Tibial nerve (tissue), 4 donors: ENCODE measurements at regions not wholly inside any gene's neighbourhood (a gene's known extent, or its start where the extent isn't known, plus 50 kb on each side); places are given as distances from the start of the nearest gene placed in this dataset.

Experiments
- DNase-seq, 2 donors: peaks; one replicate each; pipeline ENCODE4 v3.0.0-alpha.2; 2019; ENCODE audit warnings: low spot score in 2 of 2
- H3K27ac ChIP-seq, 4 donors: fragments of 200-600 bp; sonication (generic) in 3 of 4; one replicate each; pipeline ENCODE4 v1.5.1; 2017 to 2019; ENCODE audit warnings: mild to moderate bottlenecking in 1 of 4
- H3K27me3 ChIP-seq, 2 donors: fragments of 200-600 bp; sonication (generic) in 1 of 2; one replicate each; pipeline versions ENCODE4 v1.5.1 to v1.6.0; 2017 to 2019
- H3K36me3 ChIP-seq, 3 donors: fragments of 200-600 bp; sonication (generic); one replicate each; pipeline ENCODE4 v1.5.1; 2018 to 2019
- H3K4me1 ChIP-seq, 4 donors: fragments of 200-600 bp; sonication (generic) in 3 of 4; one replicate each; pipeline ENCODE4 v1.5.1; 2017 to 2019
- H3K4me3 ChIP-seq, 4 donors: fragments of 200-600 bp; sonication (generic) in 3 of 4; one replicate each; pipeline ENCODE4 v1.5.1; 2017 to 2019; ENCODE audit warnings: mild to moderate bottlenecking in 1 of 4, moderate library complexity in 1 of 4
- H3K9me3 ChIP-seq, 4 donors: fragments of 200-600 bp; sonication (generic) in 3 of 4; one replicate each; pipeline ENCODE4 v1.5.1; 2017 to 2019
- CTCF ChIP-seq, 5 experiments: fragments of 200-600 bp in 3 of 5; fragments of 450-650 bp in 2 of 5; sonication (generic) in 3 of 5; IDR thresholded peaks; one replicate each; pipeline ENCODE4 v1.5.1; 2016 to 2019; ENCODE audit warnings: antibody characterized with exemption in 5 of 5, mild to moderate bottlenecking in 3 of 5, moderate library complexity in 2 of 5
- EP300 ChIP-seq, 2 donors: sonication (generic); formaldehyde crosslinking; IDR thresholded peaks; one replicate each; pipeline ENCODE4 v1.6.1; 2017; ENCODE audit warnings: antibody characterized with exemption in 2 of 2, mild to moderate bottlenecking in 1 of 2
- POLR2A ChIP-seq, 2 donors: fragments of 450-650 bp; IDR thresholded peaks; one replicate each; pipeline ENCODE4 v1.6.1; 2017; ENCODE audit warnings: antibody characterized with exemption in 2 of 2, mild to moderate bottlenecking in 2 of 2, moderate library complexity in 2 of 2
- WGBS, 2 donors: methylation state at CpG; one replicate each; pipeline ENCODE4 v1.1.5; 2018; 5-methylcytosine and 5-hydroxymethylcytosine counted together

- TF ChIP-seq CTCF (IDR thresholded peaks at IDR 0.05) (no peak), EP300 (IDR thresholded peaks at IDR 0.05) (no peak), POLR2A (IDR thresholded peaks at IDR 0.05) (no peak)
- no peak for DNase-seq
- 42 to 48% methylated on average over 7 of the region's 7 CpGs for WGBS, 2 donors
- Histone ChIP-seq H3K27ac (no peak overlapping the region), H3K4me1 (peaks cover 0 to 4% (median 0%) of the 10 kb centered on the region in 4 donors), H3K4me3 (no peak overlapping the region), H3K36me3 (no peaks in the 10 kb centered on the region), H3K9me3 (no peaks in the 10 kb centered on the region), H3K27me3 (no peaks in the 10 kb centered on the region)
Observed at GRCh38 chr17:14471052-14471451, 170.2 kb downstream of the HS3ST3B1 start.

GRCh38 chr17:14470417-14470816 lies 169.5 kb downstream of the HS3ST3B1 start:
- no peak overlapping the region for H3K4me3 ChIP-seq
- H3K27ac ChIP-seq: no peak overlapping the region
- H3K9me3 ChIP-seq: no peaks in the 10 kb centered on the region
- H3K4me1 ChIP-seq: peaks cover 0 to 4% (median 0%) of the 10 kb centered on the region in 4 donors
- no peaks in the 10 kb centered on the region for H3K36me3 ChIP-seq
- 86 to 87% methylated on average over 4 of the region's 4 CpGs for WGBS, 2 donors
- TF ChIP-seq POLR2A (IDR thresholded peaks at IDR 0.05) (no peak), EP300 (IDR thresholded peaks at IDR 0.05) (no peak), CTCF (IDR thresholded peaks at IDR 0.05) (no peak)
- no peaks in the 10 kb centered on the region for H3K27me3 ChIP-seq
- no peak for DNase-seq

GRCh38 chr17:14469971-14470370 lies 169.1 kb downstream of the HS3ST3B1 start:
- Histone ChIP-seq H3K9me3 (no peaks in the 10 kb centered on the region), H3K27me3 (no peaks in the 10 kb centered on the region), H3K4me1 (peaks cover 0 to 4% (median 0%) of the 10 kb centered on the region in 4 donors), H3K27ac (no peak overlapping the region), H3K4me3 (no peak overlapping the region), H3K36me3 (no peaks in the 10 kb centered on the region)
- DNase-seq: no peak
- WGBS, 2 donors: 87 to 90% methylated on average over 3 of the region's 3 CpGs
- TF ChIP-seq EP300 (IDR thresholded peaks at IDR 0.05) (no peak), POLR2A (IDR thresholded peaks at IDR 0.05) (no peak), CTCF (IDR thresholded peaks at IDR 0.05) (no peak)

GRCh38 chr17:14468858-14469257 lies 168.0 kb downstream of the HS3ST3B1 start:
- no peak for DNase-seq
- H3K36me3 ChIP-seq: no peaks in the 10 kb centered on the region
- no peaks in the 10 kb centered on the region for H3K9me3 ChIP-seq
- H3K4me1 ChIP-seq: peaks cover 0 to 10% (median 0%) of the 10 kb centered on the region in 4 donors
- H3K4me3 ChIP-seq: no peak overlapping the region
- TF ChIP-seq POLR2A (IDR thresholded peaks at IDR 0.05): no peak
- no peak overlapping the region for H3K27ac ChIP-seq
- H3K27me3 ChIP-seq: no peaks in the 10 kb centered on the region
- 80 to 86% methylated on average over 3 of the region's 3 CpGs for WGBS, 2 donors

GRCh38 chr17:14461227-14461548 lies 160.3 kb downstream of the HS3ST3B1 start:
- Histone ChIP-seq H3K4me3 (no peak overlapping the region), H3K9me3 (no peaks in the 10 kb centered on the region), H3K27me3 (no peaks in the 10 kb centered on the region), H3K27ac (no peak overlapping the region), H3K4me1 (peaks cover 0 to 6% (median 0%) of the 10 kb centered on the region in 4 donors), H3K36me3 (no peaks in the 10 kb centered on the region)
- DNase-seq: no peak
- TF ChIP-seq CTCF (IDR thresholded peaks at IDR 0.05): no peak
- TF ChIP-seq EP300 (IDR thresholded peaks at IDR 0.05): no peak
- TF ChIP-seq POLR2A (IDR thresholded peaks at IDR 0.05): no peak
- 43 to 63% methylated on average over 4 of the region's 4 CpGs for WGBS, 2 donors
